A673 (cell line): ENCODE measurements at regions not wholly inside any gene's neighbourhood (a gene's known extent, or its start where the extent isn't known, plus 50 kb on each side); places are given as distances from the start of the nearest gene placed in this dataset.

ENCODE experiments used
- BruUV-seq: library from RNA; stranded (reverse); fragments of 400-500 nt; replicated peaks from 2 replicates; lab custom pipeline; 2021; lab: Mats Ljungman, UMichigan
- CTCF ChIA-PET: fragments of 300-600 bp; sonication (Branson Sonifier 250); formaldehyde crosslinking; loops from one replicate; lab custom pipeline; 2022; ENCODE audit warnings: antibody characterized with exemption; lab: Charles Lee
- POLR2A ChIA-PET: fragments of 300-600 bp; sonication (Branson Sonifier 250); formaldehyde crosslinking; loops from one replicate; lab custom pipeline; 2022; ENCODE audit warnings: antibody characterized with exemption; ENCODE audit not compliant: low non-redundant PET; lab: Charles Lee
- DNase-seq: peaks from one replicate; pipeline ENCODE4 v3.0.0-alpha.2; 2015; ENCODE audit warnings: low spot score
- H3K27ac ChIP-seq: fragments of 200-600 bp; sonication (generic); 2 replicates; pipeline ENCODE4 v1.5.1; 2016; ENCODE audit warnings: mixed run types, low read depth, mild to moderate bottlenecking, mixed read lengths, antibody characterized with exemption, low read length; ENCODE audit not compliant: poor library complexity, severe bottlenecking
- H3K27me3 ChIP-seq: fragments of 200-600 bp; sonication (generic); replicated peaks from 2 replicates; pipeline ENCODE4 v1.6.1; 2017; ENCODE audit warnings: mixed run types, low read depth, mild to moderate bottlenecking, mixed read lengths, antibody characterized with exemption, low read length; ENCODE audit not compliant: insufficient read depth, poor library complexity
- H3K36me3 ChIP-seq: fragments of 200-600 bp; sonication (generic); 2 replicates; pipeline ENCODE4 v1.6.1; 2016; ENCODE audit warnings: mixed run types, mild to moderate bottlenecking, mixed read lengths, antibody characterized with exemption, low read length; ENCODE audit not compliant: insufficient read depth, poor library complexity, severe bottlenecking
- H3K4me1 ChIP-seq: fragments of 200-600 bp; sonication (generic); 2 replicates; pipeline ENCODE4 v1.6.1; 2017; ENCODE audit warnings: mixed run types, mild to moderate bottlenecking, mixed read lengths, antibody characterized with exemption, low read length; ENCODE audit not compliant: insufficient read depth, poor library complexity, severe bottlenecking
- H3K4me3 ChIP-seq: fragments of 200-600 bp; sonication (generic); 2 replicates; pipeline ENCODE4 v1.5.1; 2016; ENCODE audit warnings: low read depth, mixed run types, mild to moderate bottlenecking, mixed read lengths, low read length; ENCODE audit not compliant: poor library complexity, severe bottlenecking
- H3K9me3 ChIP-seq: fragments of 200-600 bp; sonication (generic); 2 replicates; pipeline ENCODE4 v1.6.1; 2016; ENCODE audit warnings: mixed run types, low read depth, mild to moderate bottlenecking, mixed read lengths, antibody characterized with exemption, low read length; ENCODE audit not compliant: poor library complexity, severe bottlenecking
- EZH2 ChIP-seq: fragments of 200-600 bp; sonication (generic); IDR thresholded peaks from 2 replicates; pipeline ENCODE4 v1.6.1; 2017; ENCODE audit warnings: borderline replicate concordance, low read depth, mild to moderate bottlenecking, mixed read lengths, antibody characterized with exemption, low read length; ENCODE audit not compliant: poor library complexity, severe bottlenecking
- intact Hi-C: fragments of 100-400 bp; cut with micrococcal nuclease; formaldehyde crosslinking; loops from one replicate; pipeline ENCODE4 v1.10.0; 2022; ENCODE audit not compliant: unreplicated experiment
- TF ChIP-seq, protein P1 (sequence below): fragments of 300-800, 200-600 bp; sonication (generic); conservative IDR thresholded peaks from 2 replicates; pipeline ENCODE4 v1.5.1; 2017; ENCODE audit warnings: low read depth, mild to moderate bottlenecking, antibody characterized with exemption, low read length, moderate library complexity, mixed read lengths

DNA sequence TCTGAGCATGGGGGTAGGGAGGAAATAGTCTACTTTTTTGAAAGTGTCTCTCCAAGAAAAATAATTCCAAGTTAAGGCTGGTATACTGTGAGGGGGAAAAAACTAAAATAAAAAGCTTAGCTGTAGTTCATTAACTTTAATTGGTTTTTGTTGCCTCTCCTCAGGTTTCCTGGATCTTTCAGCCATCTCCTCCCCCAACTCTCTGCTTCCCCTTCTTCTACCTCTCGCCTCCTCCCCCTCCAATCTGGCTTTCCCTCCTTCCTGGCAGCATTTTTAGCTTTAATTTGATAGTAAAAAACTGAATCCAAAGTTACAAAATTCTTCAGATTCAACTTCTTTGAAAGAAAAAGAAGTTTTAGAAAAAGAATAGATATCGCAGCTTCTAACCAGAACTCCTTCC lies 462.6 kb downstream of the CETN3 start:
- no peaks in the 10 kb centered on the region for H3K9me3 ChIP-seq
- TF ChIP-seq, protein P1, sequence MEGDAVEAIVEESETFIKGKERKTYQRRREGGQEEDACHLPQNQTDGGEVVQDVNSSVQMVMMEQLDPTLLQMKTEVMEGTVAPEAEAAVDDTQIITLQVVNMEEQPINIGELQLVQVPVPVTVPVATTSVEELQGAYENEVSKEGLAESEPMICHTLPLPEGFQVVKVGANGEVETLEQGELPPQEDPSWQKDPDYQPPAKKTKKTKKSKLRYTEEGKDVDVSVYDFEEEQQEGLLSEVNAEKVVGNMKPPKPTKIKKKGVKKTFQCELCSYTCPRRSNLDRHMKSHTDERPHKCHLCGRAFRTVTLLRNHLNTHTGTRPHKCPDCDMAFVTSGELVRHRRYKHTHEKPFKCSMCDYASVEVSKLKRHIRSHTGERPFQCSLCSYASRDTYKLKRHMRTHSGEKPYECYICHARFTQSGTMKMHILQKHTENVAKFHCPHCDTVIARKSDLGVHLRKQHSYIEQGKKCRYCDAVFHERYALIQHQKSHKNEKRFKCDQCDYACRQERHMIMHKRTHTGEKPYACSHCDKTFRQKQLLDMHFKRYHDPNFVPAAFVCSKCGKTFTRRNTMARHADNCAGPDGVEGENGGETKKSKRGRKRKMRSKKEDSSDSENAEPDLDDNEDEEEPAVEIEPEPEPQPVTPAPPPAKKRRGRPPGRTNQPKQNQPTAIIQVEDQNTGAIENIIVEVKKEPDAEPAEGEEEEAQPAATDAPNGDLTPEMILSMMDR = no peak
- no peak for TF ChIP-seq EZH2

DNA sequence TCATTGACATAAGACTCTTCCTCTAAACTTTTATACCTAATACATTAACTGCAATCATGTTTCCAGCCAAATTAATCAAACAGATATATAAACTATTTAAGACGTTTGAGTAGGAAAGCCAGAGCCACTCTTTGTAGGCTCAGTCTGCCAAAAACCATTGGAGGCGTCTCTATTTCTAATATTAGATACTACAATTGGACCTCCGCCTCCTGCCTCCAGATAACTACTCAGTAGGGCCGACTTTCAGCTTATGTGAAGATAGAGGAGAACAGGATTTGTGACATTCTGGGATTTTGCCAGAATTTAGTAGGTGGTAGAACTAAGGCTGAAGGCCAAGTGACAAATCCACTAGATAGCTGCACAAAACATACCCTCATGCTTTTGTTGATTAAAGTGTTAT lies 463.0 kb downstream of the CETN3 start:
- CTCF ChIA-PET = no interaction called here
- DNase-seq = peak; percentile 7
- no TSS peak for BruUV-seq

More for the DNA sequence above, 462.6 kb downstream of the CETN3 start:
- intact Hi-C loops = no loop called here
- no peak overlapping the region for H3K27ac ChIP-seq
- ChIA-PET CTCF (no interaction called here), POLR2A (no interaction called here)
- H3K27me3 ChIP-seq = no peaks in the 10 kb centered on the region
- H3K36me3 ChIP-seq = no peaks in the 10 kb centered on the region
- no peak for DNase-seq
- no peak overlapping the region for H3K4me3 ChIP-seq
- no peaks in the 10 kb centered on the region for H3K4me1 ChIP-seq
- BruUV-seq = no TSS peak

DNA sequence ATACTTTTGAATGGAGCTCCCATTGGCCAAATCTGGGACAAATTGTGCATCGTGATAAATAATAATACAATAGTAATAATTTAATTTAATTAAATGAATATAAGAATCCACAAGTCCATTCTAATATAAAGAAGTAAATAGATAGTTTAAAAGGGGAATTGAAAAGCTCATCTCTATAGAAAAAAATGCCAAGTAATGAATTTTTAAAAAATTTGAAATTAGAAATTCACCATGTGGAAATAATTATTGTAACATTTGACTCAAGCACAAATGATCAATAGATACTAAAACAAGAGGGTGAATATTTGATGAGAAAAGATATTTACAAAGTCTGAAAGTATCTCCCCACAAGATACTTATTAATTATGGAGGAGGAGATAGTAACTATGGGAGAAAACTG lies 467.4 kb downstream of the CETN3 start:
- Histone ChIP-seq H3K4me1 (no peaks in the 10 kb centered on the region), H3K4me3 (no peak overlapping the region), H3K27me3 (no peaks in the 10 kb centered on the region), H3K36me3 (no peaks in the 10 kb centered on the region), H3K27ac (no peak overlapping the region), H3K9me3 (no peaks in the 10 kb centered on the region)
- DNase-seq = no peak
- ChIA-PET POLR2A (interaction anchor here (0.7 kb wide), 1 partner anchor 48 kb away, joined by 3 read pairs; no protein-coding TSS in a partner anchor), CTCF (no interaction called here)
- intact Hi-C loops = no loop called here
- no peak for TF ChIP-seq EZH2
- TF ChIP-seq, protein P1 = no peak
- BruUV-seq = no TSS peak

More for the DNA sequence above, 463.0 kb downstream of the CETN3 start:
- Histone ChIP-seq H3K9me3 (no peaks in the 10 kb centered on the region), H3K4me3 (no peak overlapping the region), H3K27me3 (no peaks in the 10 kb centered on the region), H3K27ac (no peak overlapping the region), H3K4me1 (no peaks in the 10 kb centered on the region), H3K36me3 (no peaks in the 10 kb centered on the region)
- POLR2A ChIA-PET = no interaction called here
- intact Hi-C loops = no loop called here
- no peak for TF ChIP-seq EZH2
- TF ChIP-seq, protein P1 = no peak
